ENCODE measurements at regions not wholly inside any gene's neighbourhood (a gene's known extent, or its start where the extent isn't known, plus 50 kb on each side); places are given as distances from the start of the nearest gene placed in this dataset.

- TF ChIP-seq EZH2 (optimal IDR thresholded peaks at IDR 0.05; ENCODE audit: low read depth, low read length) (no peak), EZH2phosphoT487 (IDR thresholded peaks at IDR 0.05; ENCODE audit: low read length) (no peak)
- TF ChIP-seq, protein P1, sequence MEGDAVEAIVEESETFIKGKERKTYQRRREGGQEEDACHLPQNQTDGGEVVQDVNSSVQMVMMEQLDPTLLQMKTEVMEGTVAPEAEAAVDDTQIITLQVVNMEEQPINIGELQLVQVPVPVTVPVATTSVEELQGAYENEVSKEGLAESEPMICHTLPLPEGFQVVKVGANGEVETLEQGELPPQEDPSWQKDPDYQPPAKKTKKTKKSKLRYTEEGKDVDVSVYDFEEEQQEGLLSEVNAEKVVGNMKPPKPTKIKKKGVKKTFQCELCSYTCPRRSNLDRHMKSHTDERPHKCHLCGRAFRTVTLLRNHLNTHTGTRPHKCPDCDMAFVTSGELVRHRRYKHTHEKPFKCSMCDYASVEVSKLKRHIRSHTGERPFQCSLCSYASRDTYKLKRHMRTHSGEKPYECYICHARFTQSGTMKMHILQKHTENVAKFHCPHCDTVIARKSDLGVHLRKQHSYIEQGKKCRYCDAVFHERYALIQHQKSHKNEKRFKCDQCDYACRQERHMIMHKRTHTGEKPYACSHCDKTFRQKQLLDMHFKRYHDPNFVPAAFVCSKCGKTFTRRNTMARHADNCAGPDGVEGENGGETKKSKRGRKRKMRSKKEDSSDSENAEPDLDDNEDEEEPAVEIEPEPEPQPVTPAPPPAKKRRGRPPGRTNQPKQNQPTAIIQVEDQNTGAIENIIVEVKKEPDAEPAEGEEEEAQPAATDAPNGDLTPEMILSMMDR (IDR thresholded peaks at IDR 0.05; ENCODE audit: low read length) = no peak
These were observed 95.7 kb downstream of the FOXL1 start for GRCh38 chr16:86673956-86674453.
